ENCODE measurements at regions not wholly inside any gene's neighbourhood (a gene's known extent, or its start where the extent isn't known, plus 50 kb on each side); places are given as distances from the start of the nearest gene placed in this dataset.

GRCh38 chr12:46105735-46106134 is 115.4 kb upstream of the SCAF11 start:
- H3K4me3 ChIP-seq, result no peak overlapping the region
- in situ Hi-C loops (cut with MboI; ENCODE audit: low pct_unique_long_range_greater_than_20kb in 2 of 9, low sequenced_read_pairs in 9 of 9, unreplicated experiment in 9 of 9), result no loop called here
- no peak for ATAC-seq (replicated peaks in 6 of 8)
- no peak overlapping the region for H3K27ac ChIP-seq
- WGBS, 10 experiments, result 60 to 100% (median 83%) methylated on average over 1 to 2 of the region's 2 CpGs; no CpG with 5 or more reads in 2 of the 10 experiments
- no peaks in the 10 kb centered on the region for H3K4me1 ChIP-seq (replicated peaks in 1 of 2)

DNA sequence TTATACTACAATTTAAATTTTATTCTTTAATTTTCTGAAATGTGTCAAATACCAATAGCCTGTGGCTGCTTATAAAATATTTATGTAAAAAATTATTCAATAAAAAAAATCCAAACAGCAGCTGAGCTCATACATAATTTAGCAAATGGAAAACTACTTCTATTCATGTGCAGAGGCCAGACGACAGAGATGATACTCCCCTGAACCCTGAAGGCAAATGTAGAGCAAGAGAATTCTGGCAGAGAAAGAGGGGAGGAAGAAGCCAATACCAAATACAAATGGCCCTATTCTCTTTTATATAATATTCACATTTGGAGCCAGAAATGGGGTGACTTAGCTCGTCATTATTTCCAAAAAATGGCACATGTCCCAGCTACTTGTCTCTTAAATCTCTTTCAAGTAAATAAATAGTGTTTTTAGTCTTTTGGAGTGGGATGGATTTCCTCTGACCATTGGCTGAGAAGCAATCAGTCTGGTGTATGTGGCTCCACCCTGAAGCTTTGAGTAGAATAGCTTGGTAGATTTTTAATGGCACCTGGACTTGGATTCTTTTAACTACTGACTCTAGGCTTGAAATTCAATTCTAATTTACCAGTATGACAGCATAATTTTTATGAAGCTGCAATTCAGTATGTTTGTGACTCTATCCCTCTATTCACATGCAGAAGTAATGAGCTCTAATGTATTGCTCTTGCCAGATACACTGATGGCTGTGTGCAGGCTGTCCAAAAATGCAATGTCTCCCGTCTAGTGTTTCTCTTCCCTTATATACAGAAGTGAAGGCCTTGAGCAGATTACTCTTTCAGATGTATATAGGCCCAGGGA is 113.4 kb upstream of the SCAF11 start:
- Histone ChIP-seq H3K4me3 (no peak overlapping the region), H3K4me1 (replicated peaks in 1 of 2) (no peaks in the 10 kb centered on the region), H3K27ac (no peak overlapping the region)
- 0 to 100% (median 54%) methylated on average over 1 to 3 of the region's 3 CpGs; no CpG with 5 or more reads in 1 of the 10 experiments for WGBS, 10 experiments
- in situ Hi-C loops (cut with MboI; ENCODE audit: low pct_unique_long_range_greater_than_20kb in 2 of 9, low sequenced_read_pairs in 9 of 9, unreplicated experiment in 9 of 9), result no loop called here
- ATAC-seq (replicated peaks in 6 of 8), result peak in 3 of 8 experiments; percentile 63 to 92 (median 75)

DNA sequence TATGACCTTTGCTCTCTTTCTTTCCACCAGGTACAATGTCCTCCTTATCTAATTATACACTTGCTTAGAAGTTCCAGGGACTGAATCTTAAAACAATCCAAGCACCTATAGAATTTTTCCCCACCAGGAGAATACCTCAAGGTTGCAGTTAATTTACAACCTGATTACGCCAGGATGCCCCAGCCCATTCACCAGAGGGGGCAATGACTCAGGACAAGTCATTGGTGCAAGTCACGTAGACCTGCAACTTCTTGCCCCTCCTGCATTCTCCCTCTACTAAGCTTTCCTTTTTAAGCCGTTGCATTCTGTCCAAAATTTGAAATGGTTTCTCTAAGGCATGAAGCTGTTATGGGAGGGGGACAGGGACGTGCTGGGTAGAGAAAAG is 111.1 kb upstream of the SCAF11 start:
- ATAC-seq (replicated peaks in 6 of 8), result no peak
- Histone ChIP-seq H3K4me1 (replicated peaks in 1 of 2) (no peaks in the 10 kb centered on the region), H3K27ac (no peak overlapping the region), H3K4me3 (no peak overlapping the region)
- 17 to 100% (median 85%) methylated on average over 1 to 4 of the region's 4 CpGs; no CpG with 5 or more reads in 1 of the 10 experiments for WGBS, 10 experiments
- in situ Hi-C loops (cut with MboI; ENCODE audit: low pct_unique_long_range_greater_than_20kb in 2 of 9, low sequenced_read_pairs in 9 of 9, unreplicated experiment in 9 of 9), result no loop called here

- in situ Hi-C loops (cut with MboI; ENCODE audit: low pct_unique_long_range_greater_than_20kb in 2 of 9, low sequenced_read_pairs in 9 of 9, unreplicated experiment in 9 of 9), result no loop called here
- WGBS, 10 experiments, result 19 to 100% (median 43%) methylated on average over 1 to 6 of the region's 6 CpGs; no CpG with 5 or more reads in 1 of the 10 experiments
- H3K27ac ChIP-seq, result no peak overlapping the region
- ATAC-seq (replicated peaks in 6 of 8), result peak in 6 of 8 experiments; percentile 28 to 89 (median 56)
- H3K4me1 ChIP-seq (replicated peaks in 1 of 2), result no peaks in the 10 kb centered on the region
- no peak overlapping the region for H3K4me3 ChIP-seq
Measured at GRCh38 chr12:46100551-46101484, 110.4 kb upstream of the SCAF11 start.

DNA sequence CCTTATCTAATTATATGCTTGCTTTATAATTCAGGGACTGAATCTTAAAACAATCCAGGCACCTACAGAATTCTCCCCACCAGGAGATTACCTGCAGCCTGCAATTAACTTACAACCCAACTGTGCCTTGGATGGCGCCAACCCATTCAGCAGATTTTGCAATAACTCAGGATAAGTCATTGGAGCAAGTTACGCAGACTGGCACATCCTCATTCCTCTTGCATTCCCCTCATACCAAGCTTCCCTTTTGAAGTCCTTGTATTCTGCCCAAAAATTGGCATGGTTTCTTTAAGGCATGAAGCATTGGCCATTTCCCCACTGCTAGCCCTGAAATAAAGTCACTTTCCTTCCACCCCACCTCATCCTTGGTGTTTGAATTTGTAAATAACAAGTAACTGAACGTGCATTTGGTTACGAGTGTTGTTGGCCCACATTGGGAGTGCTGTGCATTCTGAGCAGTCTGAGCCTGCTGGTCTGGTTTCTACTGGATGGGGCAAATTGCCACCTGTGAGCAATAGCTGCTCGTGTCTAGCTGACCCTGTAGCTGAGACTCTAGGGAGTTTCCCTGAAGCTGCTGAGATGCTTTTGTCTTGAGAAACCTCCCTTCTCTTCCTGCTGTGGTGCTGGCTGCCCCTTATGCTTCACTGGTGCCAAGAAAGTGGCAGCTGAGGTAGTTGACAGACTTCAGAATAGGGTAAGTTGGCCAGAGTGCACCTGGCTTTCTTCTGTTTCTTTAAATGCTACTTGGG is 99.2 kb upstream of the SCAF11 start:
- Histone ChIP-seq H3K27ac (no peak overlapping the region), H3K4me1 (replicated peaks in 1 of 2) (no peaks in the 10 kb centered on the region), H3K4me3 (no peak overlapping the region)
- in situ Hi-C loops (cut with MboI; ENCODE audit: low pct_unique_long_range_greater_than_20kb in 2 of 9, low sequenced_read_pairs in 9 of 9, unreplicated experiment in 9 of 9), result no loop called here
- WGBS, 10 experiments, result 0 to 89% (median 64%) methylated on average over 2 to 5 of the region's 5 CpGs; no CpG with 5 or more reads in 2 of the 10 experiments
- peak in 1 of 8 experiments; percentile 55 for ATAC-seq (replicated peaks in 6 of 8)

GRCh38 chr12:46087916-46088439 is 97.6 kb upstream of the SCAF11 start:
- Histone ChIP-seq H3K27ac (no peak overlapping the region), H3K4me1 (replicated peaks in 1 of 2) (no peaks in the 10 kb centered on the region), H3K4me3 (no peak overlapping the region)
- in situ Hi-C loops (cut with MboI; ENCODE audit: low pct_unique_long_range_greater_than_20kb in 2 of 9, low sequenced_read_pairs in 9 of 9, unreplicated experiment in 9 of 9), result no loop called here
- WGBS, 10 experiments, result 40 to 70% methylated on average over 1 of the region's 1 CpG; no CpG with 5 or more reads in 8 of the 10 experiments
- ATAC-seq (replicated peaks in 6 of 8), result peak in 1 of 8 experiments; percentile 15

GRCh38 chr12:46084666-46085631 is 94.6 kb upstream of the SCAF11 start:
- Histone ChIP-seq H3K4me1 (replicated peaks in 1 of 2) (no peaks in the 10 kb centered on the region), H3K27ac (no peak overlapping the region), H3K4me3 (no peak overlapping the region)
- in situ Hi-C loops (cut with MboI; ENCODE audit: low pct_unique_long_range_greater_than_20kb in 2 of 9, low sequenced_read_pairs in 9 of 9, unreplicated experiment in 9 of 9), result no loop called here
- ATAC-seq (replicated peaks in 6 of 8), result no peak
- 42 to 88% (median 62%) methylated on average over 3 to 7 of the region's 7 CpGs for WGBS, 10 experiments

DNA sequence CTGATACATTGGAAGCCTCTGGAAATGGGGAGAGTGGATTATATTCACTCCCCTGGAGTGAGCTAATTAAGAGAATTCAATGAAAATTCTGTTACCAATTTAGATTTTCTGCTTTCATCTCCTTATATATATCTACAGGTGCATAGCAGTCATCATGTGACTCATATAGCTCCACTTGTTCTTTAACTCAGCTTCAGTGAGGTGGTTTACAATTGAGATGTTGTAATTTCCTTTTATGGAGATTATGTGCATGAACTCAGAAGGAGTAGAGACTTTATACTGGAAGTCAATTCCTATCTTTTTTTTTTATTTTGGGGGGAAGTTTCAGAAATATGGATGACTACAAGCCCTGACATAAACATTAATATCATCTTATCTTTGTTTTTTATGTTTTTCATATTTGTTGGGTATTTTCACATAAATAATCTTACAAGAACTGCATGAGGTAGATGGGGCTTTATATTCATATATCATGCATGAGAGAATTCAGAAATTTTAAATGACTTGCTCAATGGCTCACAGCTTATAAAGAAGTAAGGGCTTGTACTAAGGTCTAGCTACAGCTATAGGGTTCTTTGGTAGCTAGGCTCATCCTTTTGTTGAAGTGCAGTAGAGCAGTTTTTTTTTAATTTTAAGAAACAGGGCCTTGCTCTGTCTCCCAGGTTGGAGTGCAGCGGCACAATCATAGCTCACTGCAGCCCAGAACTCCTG is 92.3 kb upstream of the SCAF11 start:
- Histone ChIP-seq H3K4me1 (replicated peaks in 1 of 2) (no peaks in the 10 kb centered on the region), H3K27ac (no peak overlapping the region), H3K4me3 (no peak overlapping the region)
- ATAC-seq (replicated peaks in 6 of 8), result peak in 3 of 8 experiments; percentile 70 to 75 (median 72)
- in situ Hi-C loops (cut with MboI; ENCODE audit: low pct_unique_long_range_greater_than_20kb in 2 of 9, low sequenced_read_pairs in 9 of 9, unreplicated experiment in 9 of 9), result no loop called here
- 40 to 100% (median 100%) methylated on average over 1 of the region's 1 CpG; no CpG with 5 or more reads in 7 of the 10 experiments for WGBS, 10 experiments

DNA sequence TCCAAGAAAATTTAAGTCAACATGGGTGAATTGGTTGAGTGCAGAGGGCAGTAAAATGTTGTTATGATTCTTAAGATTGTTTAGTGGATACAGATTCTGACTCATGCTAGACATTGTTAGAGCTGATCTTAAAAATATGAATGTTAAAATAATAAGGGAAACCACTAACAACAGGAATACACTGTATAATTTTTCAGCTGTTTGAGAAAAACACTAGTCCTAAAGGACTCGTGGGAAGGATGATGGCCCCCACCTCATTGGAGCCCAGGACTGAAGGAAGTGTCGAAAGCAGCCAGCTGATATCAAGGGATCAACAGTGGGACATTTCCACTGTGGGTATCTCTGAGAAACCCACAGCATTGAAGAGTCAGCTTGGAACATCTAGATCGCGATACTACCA is 82.9 kb upstream of the SCAF11 start:
- no peak overlapping the region for H3K27ac ChIP-seq
- H3K4me3 ChIP-seq, result no peak overlapping the region
- no peak for ATAC-seq (replicated peaks in 6 of 8)
- 43 to 90% (median 73%) methylated on average over 1 to 4 of the region's 4 CpGs; no CpG with 5 or more reads in 2 of the 10 experiments for WGBS, 10 experiments
- no peaks in the 10 kb centered on the region for H3K4me1 ChIP-seq (replicated peaks in 1 of 2)
- in situ Hi-C loops (cut with MboI; ENCODE audit: low pct_unique_long_range_greater_than_20kb in 2 of 9, low sequenced_read_pairs in 9 of 9, unreplicated experiment in 9 of 9), result no loop called here

GRCh38 chr12:46071769-46072624 is 81.6 kb upstream of the SCAF11 start:
- in situ Hi-C loops (cut with MboI; ENCODE audit: low pct_unique_long_range_greater_than_20kb in 2 of 9, low sequenced_read_pairs in 9 of 9, unreplicated experiment in 9 of 9), result no loop called here
- Histone ChIP-seq H3K27ac (no peak overlapping the region), H3K4me3 (no peak overlapping the region), H3K4me1 (replicated peaks in 1 of 2) (no peaks in the 10 kb centered on the region)
- 20 to 100% (median 58%) methylated on average over 1 to 6 of the region's 8 CpGs; no CpG with 5 or more reads in 1 of the 10 experiments for WGBS, 10 experiments
- peak in 4 of 8 experiments; percentile 30 to 99 (median 93) for ATAC-seq (replicated peaks in 6 of 8)
